H1 (cell line): ENCODE measurements at regions not wholly inside any gene's neighbourhood (a gene's known extent, or its start where the extent isn't known, plus 50 kb on each side); places are given as distances from the start of the nearest gene placed in this dataset.

Experiments
- CTCF ChIA-PET: fragments of 300-600 bp; sonication (Branson Sonifier 250); formaldehyde crosslinking; loops from one replicate; lab custom pipeline; 2021; ENCODE audit not compliant: partially characterized antibody; lab: Charles Lee
- POLR2A ChIA-PET: fragments of 300-600 bp; sonication (Branson Sonifier 250); formaldehyde crosslinking; loops from one replicate; lab custom pipeline; 2021; ENCODE audit warnings: inconsistent platforms; ENCODE audit not compliant: partially characterized antibody; lab: Charles Lee
- DNase-seq, 2 experiments: peaks; one replicate each; pipeline versions ENCODE4 v3.0.0 to v3.0.0-alpha.2; 2010 to 2022; ENCODE audit warnings: low spot score in 2 of 2, low read depth in 1 of 2, mixed read lengths in 1 of 2
- FAIRE-seq: peaks from 2 replicates; lab custom pipeline; 2011; peaks lifted over from hg19 to GRCh38; lab: Jason Lieb, UNC
- H2AFZ ChIP-seq: 2 replicates; pipeline ENCODE4 v1.8.1; 2012; ENCODE audit warnings: low read length, inconsistent platforms
- H2AK5ac ChIP-seq: 2 replicates; pipeline ENCODE4 v1.6.1; 2013; ENCODE audit warnings: low read depth, low read length
- H2BK120ac ChIP-seq: replicated peaks from 2 replicates; pipeline ENCODE3; 2013; ENCODE audit warnings: low read depth, low read length, inconsistent platforms
- H2BK12ac ChIP-seq: 2 replicates; pipeline ENCODE4 v1.6.1; 2013; ENCODE audit warnings: low read depth, low read length
- H2BK15ac ChIP-seq: 2 replicates; pipeline ENCODE4 v1.6.1; 2013; ENCODE audit warnings: low read length
- H2BK20ac ChIP-seq: 2 replicates; pipeline ENCODE4 v1.6.1; 2013; ENCODE audit warnings: low read length
- H2BK5ac ChIP-seq: 2 replicates; pipeline ENCODE4 v1.6.1; 2013; ENCODE audit warnings: low read depth, low read length
- H3K14ac ChIP-seq: 2 replicates; pipeline ENCODE4 v1.6.1; 2013; ENCODE audit warnings: inconsistent platforms; ENCODE audit not compliant: insufficient read length
- H3K18ac ChIP-seq: 2 replicates; pipeline ENCODE4 v1.6.1; 2013; ENCODE audit warnings: low read length; ENCODE audit errors: extremely low read depth
- H3K23ac ChIP-seq: 2 replicates; pipeline ENCODE4 v1.6.1; 2013; ENCODE audit warnings: inconsistent platforms; ENCODE audit not compliant: insufficient read length
- H3K23me2 ChIP-seq: 2 replicates; pipeline ENCODE4 v1.6.1; 2013; ENCODE audit warnings: low read depth, low read length
- H3K27ac ChIP-seq: 2 replicates; pipeline ENCODE4 v1.6.1; 2011; ENCODE audit warnings: low read depth, low read length, inconsistent platforms
- H3K27me3 ChIP-seq, 4 experiments: replicated peaks in 1 of 4; 1 replicate in 1 of 4; 2 replicates in 3 of 4; pipeline versions ENCODE4 v1.6.1 to v1.8.1; 2011 to 2013; ENCODE audit warnings: low read length in 3 of 4, mild to moderate bottlenecking in 3 of 4, inconsistent platforms in 2 of 4, mixed read lengths in 2 of 4, moderate library complexity in 1 of 4; ENCODE audit not compliant: control insufficient read depth in 3 of 4, insufficient read depth in 3 of 4; ENCODE audit errors: extremely low read depth in 1 of 4
- H3K36me3 ChIP-seq, 4 experiments: 2 replicates each; pipeline versions ENCODE4 v1.6.1 to v1.8.1; 2011 to 2013; ENCODE audit warnings: mild to moderate bottlenecking in 4 of 4, low read length in 3 of 4, moderate library complexity in 2 of 4, control low read depth in 1 of 4, inconsistent platforms in 1 of 4; ENCODE audit not compliant: insufficient read depth in 4 of 4, control insufficient read depth in 2 of 4
- H3K4ac ChIP-seq: replicated peaks from 2 replicates; pipeline ENCODE3; 2013; ENCODE audit warnings: low read length, low read depth, mixed read lengths, inconsistent platforms; ENCODE audit not compliant: insufficient read length
- H3K4me1 ChIP-seq, 4 experiments: replicated peaks in 1 of 4; 1 replicate in 1 of 4; 2 replicates in 3 of 4; pipeline versions ENCODE4 v1.6.1 to v1.8.1; 2011 to 2013; ENCODE audit warnings: low read length in 3 of 4, inconsistent platforms in 2 of 4, mixed read lengths in 1 of 4; ENCODE audit not compliant: insufficient read depth in 4 of 4, control insufficient read depth in 3 of 4
- H3K4me2 ChIP-seq, 2 experiments: 2 replicates each; pipeline versions ENCODE4 v1.6.1 to v1.8.1; 2011 to 2013; ENCODE audit warnings: low read depth in 2 of 2, low read length in 2 of 2, control low read depth in 1 of 2, inconsistent platforms in 1 of 2, mild to moderate bottlenecking in 1 of 2; ENCODE audit not compliant: insufficient read depth in 1 of 2
- H3K4me3 ChIP-seq, 4 experiments: fragments of 200-600, 300-600 bp in 1 of 4; sonication (generic), shearing (Covaris generic), sonication (Bioruptor Twin) in 1 of 4; 2 replicates each; pipeline versions ENCODE4 v1.5.1 to v1.8.1; 2011 to 2016; ENCODE audit warnings: low read length in 4 of 4, low read depth in 3 of 4, control low read depth in 2 of 4, inconsistent platforms in 2 of 4, mild to moderate bottlenecking in 2 of 4, mixed read lengths in 1 of 4, moderate library complexity in 1 of 4; ENCODE audit not compliant: insufficient read depth in 2 of 4; ENCODE audit errors: extremely low read depth in 1 of 4
- H3K56ac ChIP-seq: replicated peaks from 2 replicates; pipeline ENCODE3; 2013; ENCODE audit warnings: low read depth, mild to moderate bottlenecking, mixed read lengths, low read length, inconsistent platforms; ENCODE audit not compliant: insufficient read length
- H3K79me1 ChIP-seq: 2 replicates; pipeline ENCODE4 v1.6.1; 2013; ENCODE audit warnings: low read depth, low read length, control low read depth
- H3K79me2 ChIP-seq, 2 experiments: 2 replicates each; pipeline versions ENCODE4 v1.6.1 to v1.8.1; 2012 to 2013; ENCODE audit warnings: low read length in 2 of 2, mild to moderate bottlenecking in 2 of 2, inconsistent platforms in 1 of 2; ENCODE audit not compliant: insufficient read depth in 2 of 2, control insufficient read depth in 1 of 2
- H3K9ac ChIP-seq, 4 experiments: replicated peaks in 1 of 4; 1 replicate in 1 of 4; 2 replicates in 3 of 4; pipeline versions ENCODE4 v1.6.1 to v1.8.1; 2011 to 2013; ENCODE audit warnings: low read depth in 3 of 4, low read length in 3 of 4, control low read depth in 2 of 4, mild to moderate bottlenecking in 2 of 4, moderate library complexity in 2 of 4, inconsistent platforms in 1 of 4; ENCODE audit errors: extremely low read depth in 1 of 4
- H3K9me3 ChIP-seq, 2 experiments: 2 replicates each; pipeline versions ENCODE4 v1.6.1 to v1.8.1; 2012 to 2013; ENCODE audit warnings: mild to moderate bottlenecking in 2 of 2, moderate library complexity in 2 of 2, control low read depth in 1 of 2, inconsistent platforms in 1 of 2, low read depth in 1 of 2, low read length in 1 of 2, mixed read lengths in 1 of 2; ENCODE audit not compliant: insufficient read depth in 2 of 2
- H4K20me1 ChIP-seq, 2 experiments: replicated peaks in 1 of 2; 2 replicates each; pipeline versions ENCODE3 to v1.8.1; 2011 to 2013; ENCODE audit warnings: inconsistent platforms in 2 of 2, low read length in 2 of 2, mild to moderate bottlenecking in 1 of 2; ENCODE audit not compliant: insufficient read depth in 2 of 2, control insufficient read depth in 1 of 2
- H4K5ac ChIP-seq: 2 replicates; pipeline ENCODE4 v1.6.1; 2013; ENCODE audit warnings: low read length, low read depth, mixed read lengths, inconsistent platforms; ENCODE audit not compliant: insufficient read length
- H4K8ac ChIP-seq: 2 replicates; pipeline ENCODE4 v1.8.0; 2013; ENCODE audit warnings: mild to moderate bottlenecking, moderate library complexity, low read length, inconsistent platforms; ENCODE audit not compliant: insufficient read depth; ENCODE audit errors: extremely low read depth
- H4K91ac ChIP-seq: replicated peaks from 2 replicates; pipeline ENCODE3; 2013; ENCODE audit warnings: low read length, mixed read lengths, inconsistent platforms; ENCODE audit not compliant: insufficient read length
- EP300 ChIP-seq, 2 experiments: IDR thresholded peaks; 1 replicate in 1 of 2; 2 replicates in 1 of 2; pipeline ENCODE4 v1.6.1; 2011 to 2012; ENCODE audit warnings: low read depth in 2 of 2, low read length in 2 of 2, mild to moderate bottlenecking in 2 of 2, borderline replicate concordance in 1 of 2, inconsistent platforms in 1 of 2, moderate library complexity in 1 of 2
- RAD21 ChIP-seq, 2 experiments: IDR thresholded peaks in 1 of 2; conservative IDR thresholded peaks in 1 of 2; 2 replicates each; pipeline ENCODE4 v1.6.1; 2011; ENCODE audit warnings: low read depth in 2 of 2, low read length in 2 of 2, improper control_type of control experiment in 1 of 2, inconsistent platforms in 1 of 2, mild to moderate bottlenecking in 1 of 2, moderate library complexity in 1 of 2
- WGBS, 2 experiments: shearing (Covaris generic) in 1 of 2; methylation state at CpG; one replicate each; pipeline versions ENCODE4 v1.1.6 to v1.1.7; 2013 to 2015; ENCODE audit warnings: low lambda C conversion rate in 2 of 2, mixed read lengths in 2 of 2, inconsistent platforms in 1 of 2, low coverage in 1 of 2, missing lambda C conversion rate in 1 of 2; ENCODE audit not compliant: insufficient replicate concordance in 2 of 2, insufficient coverage in 1 of 2, insufficient read length in 1 of 2; ENCODE audit errors: extremely low coverage in 1 of 2, missing lambda C conversion rate in 1 of 2; 5-methylcytosine and 5-hydroxymethylcytosine counted together

DNA sequence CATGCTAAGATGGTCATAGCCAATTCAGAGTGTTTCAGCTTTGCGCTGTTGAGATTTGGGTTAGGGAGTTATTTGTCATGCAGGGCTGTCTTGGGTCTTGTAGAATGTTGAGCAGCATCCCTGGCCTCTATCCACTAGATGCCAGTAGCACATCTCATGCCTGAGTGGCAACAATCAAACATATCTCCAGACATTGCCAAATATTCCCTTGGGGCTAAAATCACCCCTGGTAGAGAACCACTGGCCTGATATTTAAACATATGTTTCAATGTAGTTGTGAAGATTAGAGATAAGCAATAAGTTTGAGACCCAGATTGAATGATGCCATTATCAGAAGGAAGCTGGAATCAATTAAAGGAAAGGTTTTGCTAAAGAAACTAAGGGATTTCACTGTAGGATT lies 463.3 kb downstream of the DOK5 start:
- Histone ChIP-seq H3K9ac (no peak overlapping the region), H2BK120ac (no peak overlapping the region), H2BK20ac (no peak overlapping the region), H3K23me2 (no peaks in the 10 kb centered on the region; the same call in 1 of the 2 replicates), H3K27me3 (no peaks in the 10 kb centered on the region), H4K20me1 (no peaks in the 10 kb centered on the region), H3K4ac (no peak overlapping the region), H3K4me3 (no peak overlapping the region), H2BK12ac (no peak overlapping the region), H3K27ac (no peak overlapping the region), H3K4me2 (no peak overlapping the region), H2AFZ (no peak overlapping the region), H2BK5ac (no peak overlapping the region), H4K5ac (no peak overlapping the region), H3K79me2 (no peaks in the 10 kb centered on the region), H3K36me3 (no peaks in the 10 kb centered on the region), H3K23ac (no peak overlapping the region), H2AK5ac (no peak overlapping the region), H3K4me1 (no peaks in the 10 kb centered on the region), H4K8ac (no peak overlapping the region), H3K14ac (no peak overlapping the region), H3K18ac (no peak overlapping the region), H3K79me1 (no peaks in the 10 kb centered on the region), H4K91ac (no peak overlapping the region), H3K56ac (no peak overlapping the region), H3K9me3 (no peaks in the 10 kb centered on the region), H2BK15ac (no peak overlapping the region)
- no peak for DNase-seq
- CTCF ChIA-PET = interaction anchor here (0.6 kb wide), 1 partner anchor 318 kb away, joined by 5 read pairs; no protein-coding TSS in a partner anchor
- no peak for FAIRE-seq
- TF ChIP-seq RAD21 (IDR thresholded peaks at IDR 0.05 in 1 of 2, conservative IDR thresholded peaks at IDR 0.05 in 1 of 2; ENCODE audit: low read depth in 2 of 2, low read length in 2 of 2) (peak in 1 of 2 experiments; percentile 37; a peak in 2 of 4 replicates), EP300 (IDR thresholded peaks at IDR 0.05; ENCODE audit: borderline replicate concordance in 1 of 2, low read depth in 2 of 2, low read length in 2 of 2) (no peak)
- POLR2A ChIA-PET = no interaction called here
- WGBS, 2 experiments = 94% methylated on average over 1 of the region's 1 CpG; no CpG with 5 or more reads in 1 of the 2 experiments
